NCI-H345 treated with DMSO at 0.1 percent for 48 hours (cell line): ENCODE measurements at regions not wholly inside any gene's neighbourhood (a gene's known extent, or its start where the extent isn't known, plus 50 kb on each side); places are given as distances from the start of the nearest gene placed in this dataset.
"Not testable (repeated sequence)": the region's sequence is repeated elsewhere in the genome, so short reads cannot be mapped to it uniquely, and the experiment has no call there.

Source experiments
- DNase-seq: peaks from one replicate; lab custom pipeline; 2025; ENCODE audit not compliant: unreplicated experiment; lab: John Stamatoyannopoulos, UW

DNA sequence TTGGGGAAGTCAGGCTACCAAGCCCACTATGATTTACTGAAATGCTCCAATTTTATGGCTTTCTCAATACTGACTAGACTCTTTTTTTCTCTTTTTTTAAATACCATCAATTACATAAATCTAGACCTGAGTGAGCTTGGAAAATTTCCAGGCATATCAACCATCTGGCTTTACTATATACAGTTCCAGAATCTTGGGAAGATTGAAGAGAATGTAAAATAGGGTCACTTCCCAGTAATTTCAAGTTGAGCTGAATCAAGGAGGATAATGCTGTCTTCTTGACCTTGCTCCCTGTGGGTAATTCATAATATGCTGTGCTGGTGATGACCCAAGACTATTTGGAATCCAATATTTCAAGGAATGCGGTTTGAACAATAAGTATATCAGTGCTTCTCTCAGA, 108.1 kb downstream of the MAP3K21 start:
- DNase-seq, result no peak

DNA sequence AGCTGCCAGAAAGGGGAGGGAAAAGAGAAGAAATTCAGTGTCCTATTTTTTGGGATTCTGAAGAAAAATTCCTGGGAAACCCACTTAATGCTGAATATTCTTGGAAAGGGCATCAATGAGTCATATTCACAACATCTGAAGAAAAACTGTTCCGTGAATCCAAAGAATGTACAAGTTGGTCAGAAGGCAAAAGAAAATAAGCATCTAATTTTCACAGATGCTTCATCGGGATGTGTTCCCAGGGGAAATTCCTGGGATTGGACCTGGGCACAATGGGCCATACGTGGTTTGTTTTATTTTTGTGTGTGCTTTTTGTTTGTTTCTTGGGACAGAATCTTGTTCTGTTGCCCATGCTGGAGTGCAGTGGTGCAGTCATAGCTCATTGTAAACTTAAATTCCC, 112.2 kb downstream of the MAP3K21 start:
- DNase-seq, result no peak

DNA sequence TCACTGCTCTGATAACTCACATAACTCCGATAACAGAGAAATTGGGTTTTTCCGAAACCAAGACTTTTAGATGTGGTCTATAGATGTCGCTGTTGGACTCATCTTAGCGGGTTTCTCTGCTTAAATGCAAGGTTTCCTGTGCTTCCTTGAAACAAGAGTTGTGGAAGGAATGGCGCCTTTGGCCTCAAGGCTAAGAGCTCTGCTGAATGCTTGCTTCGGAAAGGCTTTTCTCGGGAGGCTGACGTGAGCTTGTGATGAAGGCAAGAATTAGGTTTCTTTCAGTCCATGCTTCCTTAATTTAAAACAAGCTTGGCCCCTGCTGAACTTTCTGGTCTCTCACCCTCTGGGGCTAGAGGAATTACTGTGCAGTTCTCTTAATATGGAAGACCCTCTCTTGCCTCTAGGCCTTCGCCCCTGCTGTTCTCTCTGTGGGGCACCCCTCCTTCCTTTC, 113.5 kb downstream of the MAP3K21 start:
- peak; percentile 32 for DNase-seq

DNA sequence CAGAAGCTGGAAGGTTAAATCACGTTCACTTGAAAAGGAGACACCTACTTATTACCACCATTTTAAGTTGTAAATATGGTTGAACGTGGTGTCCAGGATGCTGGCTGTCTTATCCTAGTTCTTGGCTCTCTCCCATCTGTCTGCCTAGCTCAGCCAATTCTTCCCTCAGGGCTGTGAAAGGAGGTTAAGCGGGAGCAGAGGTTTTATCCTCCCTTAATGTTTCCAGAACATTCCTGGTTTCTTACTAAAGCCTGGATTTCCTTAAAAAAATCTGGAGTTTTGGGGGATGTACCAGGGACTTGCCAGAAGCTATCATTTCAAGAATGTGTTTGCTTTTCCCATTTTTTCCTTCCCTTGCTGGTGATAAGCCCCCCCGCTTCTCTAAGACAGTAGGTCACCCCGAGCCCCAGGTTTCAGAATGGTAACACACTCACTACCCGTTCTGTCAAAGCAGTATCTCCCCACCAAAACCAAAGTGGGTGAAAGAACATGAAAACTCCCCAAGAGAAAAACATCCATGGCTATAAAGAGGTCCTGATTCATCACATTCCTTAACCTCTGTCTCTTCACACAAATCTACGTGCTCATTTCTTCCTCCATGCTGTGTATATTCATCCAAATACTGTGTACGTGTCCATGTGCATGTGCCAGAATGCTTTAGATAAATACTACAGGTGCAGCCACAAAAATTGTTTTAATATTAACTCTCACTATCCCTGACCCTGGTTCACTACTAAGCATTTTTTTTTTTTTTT, 114.7 kb downstream of the MAP3K21 start:
- no peak for DNase-seq

DNA sequence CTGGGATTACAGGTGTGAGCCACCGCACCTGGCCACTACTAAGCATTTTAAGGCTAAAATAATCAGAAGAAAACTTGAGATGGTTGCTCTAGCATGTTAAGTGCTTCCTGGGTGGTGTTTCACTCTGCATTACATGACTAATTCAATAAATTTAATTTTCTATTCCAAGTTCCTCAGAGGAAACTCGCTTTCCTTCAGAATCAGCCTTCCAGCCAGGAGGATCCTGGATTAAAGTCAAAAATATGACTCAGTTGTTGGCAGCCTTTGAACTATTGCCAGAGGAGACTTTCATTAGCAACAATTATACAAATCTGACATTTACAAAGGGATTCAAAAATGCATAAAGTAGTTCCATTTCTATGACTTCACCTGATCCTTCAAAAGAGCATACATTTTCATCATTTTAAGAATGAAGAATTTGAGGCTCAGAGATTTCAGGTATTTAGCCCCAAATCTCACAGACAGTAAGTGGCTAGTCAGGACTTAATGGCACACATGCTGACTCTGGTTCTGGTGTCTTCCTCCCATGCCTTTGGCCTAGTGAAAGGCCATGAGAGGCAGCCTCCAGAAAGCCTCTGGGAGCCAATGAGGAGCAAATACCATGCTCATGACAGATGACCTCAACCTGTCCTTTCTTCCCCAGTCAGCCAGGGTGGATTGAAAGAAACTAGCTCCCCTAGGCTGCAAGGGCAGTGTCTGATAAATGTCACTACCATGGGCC, 115.7 kb downstream of the MAP3K21 start:
- no peak for DNase-seq

GRCh38 chr1:233444484-233444883, 117.0 kb downstream of the MAP3K21 start:
- no peak for DNase-seq

- no peak for DNase-seq
Measured at GRCh38 chr1:233445737-233446136, 118.2 kb downstream of the MAP3K21 start.

GRCh38 chr1:233446935-233447334, 119.4 kb downstream of the MAP3K21 start:
- no peak for DNase-seq

GRCh38 chr1:233448109-233448689, 120.7 kb downstream of the MAP3K21 start:
- DNase-seq, result peak; percentile 77

DNA sequence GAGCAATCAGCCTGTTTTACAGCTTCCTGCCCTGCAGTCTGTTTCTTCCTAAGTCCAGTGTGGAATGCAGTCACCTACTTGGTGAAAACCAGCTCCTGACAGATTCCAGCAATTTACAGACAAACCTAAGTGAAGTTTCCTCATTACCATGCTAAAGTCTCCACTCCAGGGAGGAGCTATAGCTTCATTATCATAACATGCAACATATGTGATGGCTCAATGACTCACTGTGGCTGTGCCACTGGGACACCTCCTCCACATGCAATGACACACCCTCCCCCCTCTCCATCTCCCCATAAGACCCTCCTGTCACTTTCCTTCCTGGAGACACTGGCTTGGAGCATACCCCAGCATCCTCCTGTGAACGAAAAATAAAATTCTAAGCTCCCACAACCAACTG, 125.2 kb downstream of the MAP3K21 start:
- DNase-seq, result no peak

DNA sequence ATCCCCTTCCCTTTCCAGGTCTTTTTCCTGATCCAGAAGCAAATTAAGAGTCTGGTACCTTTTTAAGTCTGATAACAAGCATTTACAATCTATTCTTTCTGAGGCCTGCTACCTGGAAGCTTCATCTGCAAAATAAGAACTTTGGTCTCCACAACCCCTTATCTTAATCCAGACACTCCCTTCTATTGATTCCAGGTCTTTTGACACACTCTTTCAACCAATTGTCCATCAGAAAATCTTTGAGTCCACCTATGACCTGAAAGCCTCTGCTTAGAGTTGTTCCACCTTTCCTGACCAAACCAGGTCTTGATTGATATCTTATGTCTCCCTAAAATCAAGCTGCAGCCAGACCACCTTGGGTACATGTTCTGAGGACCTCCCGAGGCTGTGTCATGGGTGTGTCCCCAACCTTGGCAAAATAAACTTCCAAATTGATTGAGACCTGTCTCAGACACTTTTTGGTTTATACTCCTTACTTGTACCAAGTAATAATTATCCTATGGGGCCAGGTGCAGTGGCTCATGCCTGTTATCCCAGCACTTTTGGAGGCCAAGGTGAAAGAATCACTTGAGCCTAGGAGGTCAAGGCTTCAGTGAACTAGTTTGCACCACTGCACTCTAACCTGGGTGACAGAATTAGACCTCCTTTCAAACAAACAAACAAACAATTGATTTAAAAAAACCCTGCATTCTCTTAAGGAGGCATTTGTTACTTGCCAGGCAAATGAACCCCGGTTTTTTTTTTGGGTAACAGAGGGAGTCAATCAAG, 126.1 kb downstream of the MAP3K21 start:
- no peak for DNase-seq

DNA sequence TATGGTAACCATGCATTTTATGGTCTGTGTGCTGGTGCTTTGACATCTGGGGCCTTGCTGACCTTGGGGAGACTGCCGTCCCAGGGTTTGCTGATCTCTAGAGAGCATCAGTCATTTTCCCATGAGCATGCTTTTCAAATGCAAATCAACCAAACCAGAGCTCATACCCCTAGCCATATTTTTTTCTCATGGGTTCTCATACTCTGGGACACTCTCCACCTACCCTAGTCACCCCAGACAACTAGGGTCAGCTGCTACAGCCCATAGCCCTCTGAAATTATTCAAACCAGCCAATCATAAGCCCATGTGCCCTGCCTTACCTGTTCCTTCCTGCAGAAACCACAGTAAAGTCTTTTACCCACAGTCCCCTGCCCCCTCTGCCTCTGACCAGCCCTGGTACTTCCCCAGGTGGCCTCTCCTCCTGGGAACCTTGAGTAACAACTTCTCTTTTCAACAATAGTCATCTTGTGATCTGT, 132.0 kb downstream of the MAP3K21 start:
- no peak for DNase-seq

DNA sequence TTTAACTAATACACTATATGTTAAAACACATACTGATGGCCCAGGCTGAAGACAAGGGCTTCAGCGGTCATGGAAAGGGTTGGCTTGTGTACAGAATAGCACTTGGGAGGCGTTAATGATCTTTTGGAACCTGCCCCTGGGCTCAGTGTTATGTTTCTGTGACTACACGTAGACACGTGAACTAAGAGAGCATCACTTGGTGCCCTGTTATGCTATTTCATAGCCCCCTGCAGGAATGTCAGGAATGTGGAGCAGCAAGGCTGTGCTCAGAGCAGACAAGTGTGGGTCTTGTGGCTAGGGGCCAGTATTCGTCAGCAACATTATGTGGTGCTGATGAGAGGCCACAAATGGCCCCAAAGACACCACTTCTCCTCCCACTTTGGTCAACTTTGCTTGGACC, 132.4 kb downstream of the MAP3K21 start:
- no peak for DNase-seq

GRCh38 chr1:233460692-233461091, 133.2 kb downstream of the MAP3K21 start:
- no peak for DNase-seq

- DNase-seq, result no peak
Measured at GRCh38 chr1:233461847-233462246, 134.3 kb downstream of the MAP3K21 start.

DNA sequence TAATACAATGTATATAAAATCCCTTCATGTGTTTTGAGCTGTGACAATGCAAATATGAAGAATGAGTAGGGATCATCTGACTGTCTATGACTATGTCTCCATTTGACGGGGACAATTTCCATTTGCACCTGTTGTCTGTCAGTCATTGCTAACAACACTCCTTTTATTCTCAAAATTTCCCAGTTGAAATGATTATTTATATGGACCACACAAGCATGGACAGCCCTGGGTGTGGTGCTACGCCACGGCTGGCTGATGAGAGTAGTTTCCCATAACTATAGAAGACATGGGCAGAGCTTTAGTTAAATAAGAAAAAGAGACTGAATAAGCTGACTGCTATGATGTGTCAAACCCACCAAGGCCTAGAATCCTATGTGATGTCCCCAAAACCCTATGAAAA, 135.8 kb downstream of the MAP3K21 start:
- no peak for DNase-seq

- no peak for DNase-seq
Measured at GRCh38 chr1:233465745-233466343, 138.3 kb downstream of the MAP3K21 start.

DNA sequence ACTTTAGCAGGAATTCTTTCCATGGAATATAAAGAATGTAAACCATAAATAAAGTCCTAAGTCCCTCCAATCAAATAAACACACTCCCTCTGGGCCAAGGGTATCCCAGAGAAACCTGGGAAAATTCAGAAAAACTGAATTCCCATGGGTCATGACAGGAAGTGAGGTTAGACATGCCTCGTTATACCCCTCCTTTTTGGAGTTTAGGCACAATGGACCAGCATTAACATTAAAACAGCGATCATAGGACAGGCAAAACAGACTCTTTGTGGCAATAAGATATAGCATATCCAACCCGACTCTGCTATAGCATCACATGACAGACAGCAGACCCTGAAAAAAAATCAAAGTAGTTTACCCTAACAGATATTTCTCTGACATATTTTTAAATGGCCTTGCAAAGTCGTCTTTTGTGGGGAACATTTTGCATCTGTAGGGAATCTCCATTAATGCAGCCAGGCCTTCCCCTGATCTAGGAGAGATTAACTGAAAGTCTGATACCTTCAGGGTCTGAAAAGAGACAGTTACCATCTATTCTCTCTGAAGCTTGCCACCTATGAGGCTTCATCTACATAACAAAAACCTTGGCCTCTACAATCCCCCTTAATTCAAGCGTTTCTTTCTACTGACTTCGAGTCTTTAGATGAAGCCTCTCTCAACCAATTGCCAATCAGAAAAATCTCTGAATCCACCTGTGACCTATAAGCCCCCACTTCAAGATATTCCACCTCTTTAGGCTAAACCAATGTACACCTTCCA, 143.0 kb upstream of the KCNK1 start:
- no peak for DNase-seq

DNA sequence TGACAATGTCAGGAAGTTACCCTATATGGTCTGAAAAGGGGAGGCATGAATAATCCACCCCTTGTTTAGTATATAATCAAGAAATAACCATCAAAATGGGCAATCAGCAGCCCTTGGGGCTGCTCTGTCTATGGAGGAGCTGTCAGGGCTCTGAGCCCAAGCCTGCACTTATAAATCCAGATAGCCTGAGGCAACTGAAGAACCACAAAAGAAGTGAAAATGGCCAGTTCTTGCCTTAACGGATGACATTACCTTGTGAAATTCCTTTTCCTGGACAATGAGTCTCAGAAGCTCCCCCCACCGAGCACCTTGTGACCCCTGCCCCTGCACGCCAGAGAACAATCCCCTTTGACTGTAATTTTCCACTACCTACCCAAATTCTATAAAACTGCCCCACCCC, 142.1 kb upstream of the KCNK1 start:
- DNase-seq, result not testable (repeated sequence)

DNA sequence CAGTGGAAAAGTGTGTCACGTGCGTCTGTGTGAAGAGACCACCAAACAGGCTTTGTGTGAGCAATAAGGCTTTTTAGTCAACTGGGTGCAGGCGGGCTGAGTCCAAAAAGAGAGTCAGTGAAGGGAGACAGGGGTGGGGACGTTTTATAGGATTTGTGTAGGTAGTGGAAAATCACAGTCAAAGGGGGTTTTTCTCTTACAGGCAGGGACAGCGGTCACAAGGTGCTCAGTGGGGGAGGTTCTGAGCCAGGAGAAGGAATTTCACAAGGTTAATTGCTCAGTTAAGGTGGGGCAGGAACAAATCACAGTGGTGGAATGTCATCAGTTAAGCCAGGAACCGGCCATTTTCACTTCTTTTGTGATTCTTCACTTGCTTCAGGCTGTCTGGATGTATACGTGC, 141.1 kb upstream of the KCNK1 start:
- DNase-seq, result not testable (repeated sequence)
